Natural killer cell treated with Interleukin-12 subunit alpha and Interleukin-12 subunit beta and Interleukin-15 and Interleukin-18, amount 100 ng/mL, for 72 hours (primary cell): ENCODE measurements at regions not wholly inside any gene's neighbourhood (a gene's known extent, or its start where the extent isn't known, plus 50 kb on each side); places are given as distances from the start of the nearest gene placed in this dataset.
"Not testable (repeated sequence)": the region's sequence is repeated elsewhere in the genome, so short reads cannot be mapped to it uniquely, and the experiment has no call there.

Experiments used
- ATAC-seq, 2 donors: fragments of 150-1000 bp; cut with Tn5 transposase in 1 of 2; sonication (Bioruptor Pico), chemical (Tn5 transposase) in 1 of 2; 2 replicates each; pipeline ENCODE4 v1.10.0; 2021
- DNase-seq: peaks from one replicate; pipeline ENCODE4 v3.0.0; 2022; ENCODE audit warnings: low spot score
- H3K27ac Mint-ChIP-seq, 2 donors: 1 replicate in 1 of 2; 2 replicates in 1 of 2; pipeline ENCODE4 v1.8.0; 2022; ENCODE audit warnings: mixed read lengths in 2 of 2, mild to moderate bottlenecking in 1 of 2, moderate library complexity in 1 of 2
- H3K27me3 Mint-ChIP-seq, 2 donors: 1 replicate in 1 of 2; 2 replicates in 1 of 2; pipeline ENCODE4 v1.8.0; 2022; ENCODE audit warnings: mixed read lengths in 2 of 2
- H3K36me3 Mint-ChIP-seq: one replicate; pipeline ENCODE4 v1.8.0; 2022; ENCODE audit warnings: mixed read lengths
- H3K4me1 Mint-ChIP-seq, 2 donors: 1 replicate in 1 of 2; 2 replicates in 1 of 2; pipeline ENCODE4 v1.8.0; 2022; ENCODE audit warnings: low read depth in 2 of 2, mixed read lengths in 2 of 2, mild to moderate bottlenecking in 1 of 2
- H3K4me3 Mint-ChIP-seq: one replicate; pipeline ENCODE4 v1.8.0; 2022; ENCODE audit warnings: mixed read lengths
- H3K9me3 Mint-ChIP-seq: 2 replicates; pipeline ENCODE4 v1.8.0; 2022; ENCODE audit warnings: mixed read lengths

DNA sequence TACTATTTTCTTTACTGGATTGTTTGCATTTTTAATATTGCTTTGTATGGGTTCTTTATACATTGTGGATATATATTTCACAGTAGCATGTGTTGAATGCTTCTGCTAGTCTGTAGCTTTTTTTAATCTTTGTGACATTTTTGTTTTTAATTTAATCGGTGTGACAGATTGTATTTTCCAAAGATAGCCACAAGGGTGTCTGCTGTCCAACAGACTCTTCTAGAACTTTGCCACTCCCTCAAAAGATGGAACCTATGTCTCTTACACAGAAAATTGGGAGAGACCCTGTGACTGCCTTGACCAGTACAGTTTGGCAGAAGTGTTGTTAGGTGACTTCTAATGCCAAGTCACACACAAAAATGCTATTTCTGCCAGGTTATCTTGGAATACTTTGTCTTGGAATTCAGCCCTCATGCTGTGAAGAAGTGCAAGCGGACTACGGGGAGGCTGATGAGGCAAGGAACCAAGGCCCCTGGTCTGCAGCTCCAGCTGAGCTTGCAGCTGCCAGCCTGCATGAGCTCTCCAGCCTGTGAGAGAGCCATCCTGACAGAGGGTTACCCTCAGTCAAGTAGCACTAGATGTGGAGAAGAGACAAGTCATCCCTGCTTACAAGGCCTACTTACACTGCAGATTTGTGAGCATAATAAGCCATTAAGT lies 110.8 kb downstream of the TDRD15 start:
- DNase-seq (no peak), ATAC-seq (no peak)
- no peaks in the 10 kb centered on the region for H3K4me1 Mint-ChIP-seq
- peaks cover 7% of the 10 kb centered on the region for H3K9me3 Mint-ChIP-seq
- H3K4me3 Mint-ChIP-seq: no peak overlapping the region
- H3K27ac Mint-ChIP-seq: no peak overlapping the region
- H3K27me3 Mint-ChIP-seq: no peaks in the 10 kb centered on the region
- no peaks in the 10 kb centered on the region for H3K36me3 Mint-ChIP-seq

DNA sequence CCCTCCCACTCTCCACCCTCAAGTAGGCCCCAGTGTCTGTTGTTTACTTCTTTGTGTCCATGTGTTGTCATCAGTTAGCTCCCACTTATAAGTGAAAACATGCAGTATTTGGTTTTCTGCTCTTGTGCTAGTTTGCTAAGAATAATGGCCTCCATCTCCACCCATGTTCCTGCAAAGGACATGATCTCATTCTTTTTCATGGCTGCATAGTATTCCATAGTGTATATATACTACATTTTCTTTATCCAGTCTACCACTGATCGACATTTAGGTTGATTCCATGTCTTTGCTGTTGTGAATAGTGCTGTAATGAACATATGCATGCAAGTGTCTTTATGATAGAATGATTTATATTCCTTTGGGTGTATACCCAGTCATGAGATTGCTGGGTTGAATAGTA lies 116.0 kb downstream of the TDRD15 start:
- not testable (repeated sequence) for H3K27me3 Mint-ChIP-seq, H3K36me3 Mint-ChIP-seq, H3K4me1 Mint-ChIP-seq, H3K27ac Mint-ChIP-seq, H3K4me3 Mint-ChIP-seq, ATAC-seq, DNase-seq
- peaks cover 18% of the 10 kb centered on the region for H3K9me3 Mint-ChIP-seq

DNA sequence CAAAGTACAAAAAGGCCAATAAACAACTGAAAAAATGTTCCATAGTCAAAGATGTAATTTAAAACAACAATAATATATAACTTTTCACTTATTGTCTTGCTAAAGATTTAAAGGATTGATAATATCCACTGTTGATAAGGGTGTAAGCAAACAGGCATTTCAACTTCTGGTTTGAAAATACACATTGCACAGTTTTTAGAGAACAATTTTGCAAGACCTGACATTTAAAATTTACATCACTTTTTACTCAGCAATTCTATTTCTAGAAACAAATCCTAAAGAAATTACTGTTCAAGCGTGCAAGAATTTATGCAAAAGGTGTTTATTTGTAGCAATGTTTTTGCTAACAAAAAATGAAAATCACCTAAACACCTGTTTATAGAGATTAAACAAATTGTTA lies 120.4 kb downstream of the TDRD15 start:
- H3K4me1 Mint-ChIP-seq: no peaks in the 10 kb centered on the region
- no peaks in the 10 kb centered on the region for H3K36me3 Mint-ChIP-seq
- H3K27ac Mint-ChIP-seq: no peak overlapping the region
- peaks cover 14% of the 10 kb centered on the region for H3K9me3 Mint-ChIP-seq
- DNase-seq (no peak), ATAC-seq (no peak)
- H3K4me3 Mint-ChIP-seq: no peak overlapping the region
- H3K27me3 Mint-ChIP-seq: no peaks in the 10 kb centered on the region

DNA sequence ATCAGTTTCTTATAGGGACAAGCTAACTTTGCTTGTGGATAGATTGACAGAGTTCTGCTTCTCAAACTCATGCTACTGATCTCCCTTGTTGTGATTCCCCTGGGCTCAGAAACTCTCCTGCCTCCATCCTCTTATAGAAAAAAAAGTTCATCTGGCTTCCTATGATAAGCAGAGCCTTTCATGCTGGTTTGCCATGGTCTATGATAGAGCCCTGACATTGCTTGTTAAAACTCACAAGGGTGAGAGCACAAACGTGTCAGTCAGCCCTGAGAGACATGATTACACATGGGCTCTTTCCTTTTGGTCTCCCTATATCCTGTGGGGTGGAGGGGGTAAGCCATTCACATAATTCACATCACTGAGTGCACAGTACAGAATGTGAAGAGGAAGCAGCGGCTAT lies 121.8 kb downstream of the TDRD15 start:
- DNase-seq (no peak), ATAC-seq (no peak)
- Mint-ChIP-seq H3K27ac (no peak overlapping the region), H3K4me1 (no peaks in the 10 kb centered on the region), H3K36me3 (no peaks in the 10 kb centered on the region), H3K27me3 (no peaks in the 10 kb centered on the region), H3K4me3 (no peak overlapping the region), H3K9me3 (peaks cover 10% of the 10 kb centered on the region)

DNA sequence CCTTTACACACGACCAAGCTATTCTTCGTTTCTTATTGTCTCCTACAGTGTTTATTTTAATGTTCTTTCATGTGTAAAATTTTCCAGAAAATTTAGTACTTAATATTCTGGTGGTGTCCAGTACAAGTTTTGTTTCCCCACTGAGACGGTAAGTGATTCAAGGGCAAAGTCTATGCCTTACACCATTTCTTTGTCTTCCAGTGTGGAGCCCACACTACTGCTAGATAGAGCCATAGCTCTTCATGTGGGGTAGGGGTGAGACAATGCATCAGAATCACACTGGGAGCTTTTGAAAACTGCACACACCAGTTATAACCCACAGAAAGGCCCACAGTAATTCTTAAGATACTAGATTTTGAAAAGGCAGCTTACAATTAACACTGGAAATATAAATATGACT lies 125.6 kb downstream of the TDRD15 start:
- DNase-seq: no peak
- Mint-ChIP-seq H3K4me3 (no peak overlapping the region), H3K36me3 (no peaks in the 10 kb centered on the region), H3K9me3 (no peaks in the 10 kb centered on the region), H3K27ac (no peak overlapping the region), H3K4me1 (no peaks in the 10 kb centered on the region), H3K27me3 (no peaks in the 10 kb centered on the region)
- no peak for ATAC-seq

DNA sequence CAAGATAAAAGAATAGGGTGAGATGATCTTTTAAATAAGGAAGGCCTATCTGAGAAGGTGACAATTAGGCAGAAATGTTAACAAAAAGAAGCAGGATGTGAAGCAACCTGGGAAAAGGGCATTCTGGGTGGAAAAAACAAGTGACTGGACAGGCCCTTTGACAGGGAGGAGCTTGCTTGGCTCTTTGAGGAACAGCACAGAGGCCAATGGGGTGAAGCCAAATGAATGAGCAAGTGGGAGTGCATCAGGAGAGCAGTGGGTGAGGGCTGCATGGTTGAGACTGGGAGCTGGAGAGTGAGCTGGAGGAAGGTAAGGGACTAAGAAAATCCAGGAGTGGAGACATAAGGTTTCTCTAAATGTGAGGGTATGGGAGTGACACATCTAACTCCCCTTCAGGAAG lies 126.9 kb downstream of the TDRD15 start:
- no peaks in the 10 kb centered on the region for H3K9me3 Mint-ChIP-seq
- no peak for DNase-seq
- H3K4me1 Mint-ChIP-seq: no peaks in the 10 kb centered on the region
- H3K4me3 Mint-ChIP-seq: no peak overlapping the region
- ATAC-seq: no peak
- H3K36me3 Mint-ChIP-seq: no peaks in the 10 kb centered on the region
- no peaks in the 10 kb centered on the region for H3K27me3 Mint-ChIP-seq
- H3K27ac Mint-ChIP-seq: no peak overlapping the region

DNA sequence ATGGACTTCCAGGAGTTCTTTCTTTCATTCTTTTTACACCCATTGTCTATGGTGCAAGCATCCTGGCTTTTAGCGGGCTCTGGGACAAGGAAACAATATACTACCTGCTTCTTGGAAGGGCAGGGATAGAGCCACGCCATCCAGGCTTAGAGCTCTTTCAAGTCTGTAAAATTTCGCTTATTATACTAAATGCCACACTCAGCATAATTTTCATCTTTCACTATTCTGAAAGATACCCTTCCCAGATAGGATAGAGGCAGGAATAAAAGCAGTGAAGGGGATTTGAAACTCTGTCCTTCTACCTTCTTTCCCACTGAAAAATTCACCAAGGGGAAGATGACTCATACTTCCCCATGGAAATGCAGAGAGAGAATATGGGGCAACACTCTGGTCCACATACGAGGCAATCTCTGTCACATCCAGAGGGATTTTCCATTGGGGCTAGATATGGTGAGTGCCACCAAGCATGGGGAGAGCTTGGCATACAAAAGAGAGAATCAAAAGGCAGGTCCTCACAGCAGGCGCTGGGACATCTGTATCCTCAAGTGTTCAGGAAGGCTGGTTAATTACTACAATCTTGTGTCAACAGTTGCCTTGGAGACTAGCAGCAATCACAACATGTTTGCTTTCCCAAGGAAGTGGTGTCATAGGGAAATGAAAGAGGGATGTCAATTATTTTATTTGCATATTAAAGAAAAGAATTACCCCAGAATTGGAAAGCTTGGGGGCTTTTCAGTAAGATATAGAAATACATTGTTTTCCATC lies 127.6 kb downstream of the TDRD15 start:
- no peak for DNase-seq
- Mint-ChIP-seq H3K27me3 (no peaks in the 10 kb centered on the region), H3K9me3 (no peaks in the 10 kb centered on the region), H3K27ac (no peak overlapping the region), H3K36me3 (no peaks in the 10 kb centered on the region), H3K4me3 (no peak overlapping the region), H3K4me1 (no peaks in the 10 kb centered on the region)
- ATAC-seq: no peak

DNA sequence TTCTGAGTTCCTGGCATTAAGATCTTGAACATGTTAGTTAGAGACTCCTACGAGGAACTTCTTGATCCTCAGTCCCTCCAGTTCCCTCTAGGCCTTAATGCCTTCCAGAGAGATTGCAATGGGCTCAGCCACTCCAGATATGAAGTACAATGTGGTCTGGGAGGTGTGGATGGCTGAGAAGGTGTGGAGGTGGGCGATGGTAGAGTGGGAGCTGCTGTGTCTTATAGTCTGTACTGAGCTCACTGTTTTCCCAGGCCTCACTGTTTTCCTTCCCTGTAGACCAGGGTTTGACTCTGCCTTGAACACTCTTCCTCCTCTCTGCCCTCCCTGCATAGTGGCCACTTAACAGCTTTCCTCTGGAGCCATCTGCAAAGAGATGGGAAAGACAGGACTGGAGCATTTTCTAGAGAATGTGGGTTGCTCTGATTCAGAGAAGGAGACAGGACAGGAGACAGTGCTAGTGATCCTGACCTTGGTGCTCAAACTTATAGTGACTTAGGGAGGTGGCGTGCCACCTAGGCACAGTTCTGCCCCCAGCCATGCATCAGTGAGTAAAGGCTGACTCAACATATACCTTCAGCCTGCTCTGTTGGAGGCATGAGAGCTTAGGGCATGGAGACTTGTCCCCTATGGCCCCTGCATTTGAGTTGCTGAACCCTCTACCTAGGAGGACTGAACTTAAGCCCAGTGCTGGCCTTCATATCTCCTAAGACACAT lies 129.7 kb downstream of the TDRD15 start:
- Mint-ChIP-seq H3K27me3 (no peaks in the 10 kb centered on the region), H3K9me3 (no peaks in the 10 kb centered on the region), H3K4me1 (no peaks in the 10 kb centered on the region), H3K27ac (no peak overlapping the region), H3K36me3 (no peaks in the 10 kb centered on the region), H3K4me3 (no peak overlapping the region)
- peak in 1 of 2 donors; percentile 32 for ATAC-seq
- no peak for DNase-seq

DNA sequence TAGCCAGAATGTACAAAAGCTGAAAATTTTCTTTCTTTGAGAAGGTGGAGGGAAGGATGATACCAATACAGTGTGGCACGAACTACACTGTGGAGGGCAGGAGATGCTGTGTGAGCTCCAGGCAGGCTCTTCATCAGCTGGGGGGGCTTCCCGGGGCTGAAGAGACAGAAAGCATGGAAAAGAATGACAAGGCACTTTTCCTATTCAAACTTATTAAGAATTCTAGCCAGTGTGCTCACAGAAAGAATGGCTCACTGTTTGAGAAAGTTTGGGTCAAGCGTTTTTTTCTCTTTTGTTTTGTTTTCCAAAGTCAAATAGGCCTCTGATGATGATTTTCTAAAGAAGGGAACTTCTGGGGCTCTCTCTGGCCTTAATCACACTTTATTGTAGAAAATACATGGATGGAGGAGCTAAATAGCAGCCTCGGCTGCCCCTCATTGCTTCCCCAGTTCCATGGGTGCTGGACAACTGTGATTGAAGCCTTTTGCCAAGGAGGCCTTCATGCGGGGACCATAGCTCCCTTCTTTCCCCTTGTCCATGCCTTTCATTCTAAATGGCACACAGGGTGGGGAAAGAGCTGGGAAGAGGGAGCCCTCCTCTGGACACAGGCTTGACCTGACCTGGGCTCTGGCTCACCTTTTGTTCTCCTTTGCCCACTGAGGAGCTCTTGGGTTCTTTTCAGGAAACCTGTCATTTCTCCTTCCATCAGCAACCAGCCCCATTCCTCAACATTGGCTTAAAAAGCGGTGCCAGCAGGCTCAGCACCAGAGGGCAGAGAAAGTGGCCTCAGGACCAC lies 130.6 kb downstream of the TDRD15 start:
- Mint-ChIP-seq H3K27me3 (no peaks in the 10 kb centered on the region), H3K9me3 (no peaks in the 10 kb centered on the region), H3K4me3 (no peak overlapping the region), H3K27ac (no peak overlapping the region), H3K36me3 (no peaks in the 10 kb centered on the region), H3K4me1 (no peaks in the 10 kb centered on the region)
- ATAC-seq: no peak
- no peak for DNase-seq

DNA sequence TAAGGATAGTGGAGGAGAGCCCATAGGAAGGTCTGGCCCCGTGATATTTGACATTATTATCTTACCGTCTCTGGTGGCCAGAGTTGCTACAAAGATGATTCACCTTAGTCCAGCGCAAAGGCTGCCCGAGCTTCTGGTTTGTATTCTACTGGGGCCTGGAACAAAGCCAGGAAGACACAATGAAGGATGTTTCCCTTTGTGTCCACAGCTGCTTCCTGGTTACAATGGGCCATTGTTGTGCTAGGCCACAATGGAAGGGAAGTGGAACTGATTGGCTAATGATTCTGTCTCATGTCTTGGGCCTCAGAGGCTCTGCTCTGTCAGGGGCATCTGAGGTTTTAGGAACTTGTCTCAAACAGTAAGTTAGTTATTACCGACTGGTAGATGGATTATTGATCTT lies 132.2 kb downstream of the TDRD15 start:
- ATAC-seq (no peak), DNase-seq (no peak)
- H3K27me3 Mint-ChIP-seq: no peaks in the 10 kb centered on the region
- no peaks in the 10 kb centered on the region for H3K4me1 Mint-ChIP-seq
- no peak overlapping the region for H3K4me3 Mint-ChIP-seq
- no peaks in the 10 kb centered on the region for H3K36me3 Mint-ChIP-seq
- H3K9me3 Mint-ChIP-seq: no peaks in the 10 kb centered on the region
- H3K27ac Mint-ChIP-seq: no peak overlapping the region

DNA sequence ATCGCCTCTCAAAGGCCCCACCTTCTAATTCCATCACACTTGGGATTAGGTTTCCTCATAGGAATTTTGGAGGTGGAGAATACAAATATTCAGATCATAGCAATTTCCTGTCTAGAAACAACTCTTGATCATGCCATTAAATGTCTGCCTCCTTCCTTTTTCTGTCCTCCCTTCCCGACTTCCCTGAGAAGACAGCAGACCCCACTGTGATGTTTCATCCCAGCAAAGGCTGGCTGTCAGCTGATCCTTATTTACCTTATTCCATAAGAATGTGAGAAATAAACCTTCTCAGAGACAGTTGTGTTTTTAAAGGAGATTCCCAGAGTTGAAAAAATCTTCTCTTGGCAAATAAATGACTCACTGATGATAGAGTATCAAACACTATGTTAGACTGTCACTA lies 133.9 kb downstream of the TDRD15 start:
- H3K4me3 Mint-ChIP-seq: no peak overlapping the region
- H3K27ac Mint-ChIP-seq: no peak overlapping the region
- DNase-seq (no peak), ATAC-seq (no peak)
- H3K36me3 Mint-ChIP-seq: no peaks in the 10 kb centered on the region
- no peaks in the 10 kb centered on the region for H3K9me3 Mint-ChIP-seq
- H3K27me3 Mint-ChIP-seq: no peaks in the 10 kb centered on the region
- no peaks in the 10 kb centered on the region for H3K4me1 Mint-ChIP-seq

DNA sequence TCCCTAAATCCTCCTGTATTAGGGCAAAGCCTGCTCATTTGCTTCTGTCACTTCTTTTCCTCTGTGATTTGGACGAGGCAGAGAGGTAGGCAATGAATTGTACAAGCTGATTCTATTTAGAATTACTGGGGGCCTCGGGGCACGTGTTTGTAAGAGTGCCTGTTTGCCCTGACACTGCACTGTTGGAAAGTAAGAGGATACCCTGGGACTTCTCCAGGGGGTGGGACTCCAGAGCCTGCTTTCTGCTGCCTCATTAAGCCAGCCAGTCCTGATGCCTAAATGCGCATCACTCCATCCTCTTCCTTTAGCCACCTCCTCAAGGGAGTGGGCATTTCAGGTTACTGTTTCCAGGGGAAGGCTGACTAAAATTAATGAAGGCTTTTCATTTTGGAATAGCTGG lies 134.3 kb downstream of the TDRD15 start:
- Mint-ChIP-seq H3K27me3 (no peaks in the 10 kb centered on the region), H3K27ac (no peak overlapping the region), H3K36me3 (no peaks in the 10 kb centered on the region), H3K4me1 (no peaks in the 10 kb centered on the region), H3K4me3 (no peak overlapping the region), H3K9me3 (no peaks in the 10 kb centered on the region)
- ATAC-seq (no peak), DNase-seq (no peak)

DNA sequence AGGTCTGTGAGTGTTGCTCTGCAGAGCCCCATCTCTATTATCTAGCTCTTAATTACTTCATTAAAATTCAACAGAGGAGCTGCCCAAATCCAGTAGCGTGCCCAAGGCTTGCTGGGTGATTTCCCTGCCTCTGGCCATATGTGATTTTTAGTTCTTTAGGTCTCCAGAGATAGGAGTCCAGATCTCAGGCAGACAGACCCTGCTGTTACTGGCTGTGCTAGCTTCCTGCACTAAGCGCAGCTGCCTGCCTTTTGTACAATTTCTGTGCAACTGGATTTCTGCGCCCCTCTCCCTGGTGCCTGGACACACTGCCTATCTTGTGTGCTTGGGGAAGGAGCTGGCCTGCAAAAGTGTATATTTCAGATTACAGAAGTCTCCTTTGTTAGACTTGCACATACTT lies 136.5 kb downstream of the TDRD15 start:
- Mint-ChIP-seq H3K27me3 (no peaks in the 10 kb centered on the region), H3K36me3 (no peaks in the 10 kb centered on the region), H3K9me3 (no peaks in the 10 kb centered on the region), H3K27ac (no peak overlapping the region), H3K4me1 (no peaks in the 10 kb centered on the region), H3K4me3 (no peak overlapping the region)
- DNase-seq: no peak
- ATAC-seq: no peak

DNA sequence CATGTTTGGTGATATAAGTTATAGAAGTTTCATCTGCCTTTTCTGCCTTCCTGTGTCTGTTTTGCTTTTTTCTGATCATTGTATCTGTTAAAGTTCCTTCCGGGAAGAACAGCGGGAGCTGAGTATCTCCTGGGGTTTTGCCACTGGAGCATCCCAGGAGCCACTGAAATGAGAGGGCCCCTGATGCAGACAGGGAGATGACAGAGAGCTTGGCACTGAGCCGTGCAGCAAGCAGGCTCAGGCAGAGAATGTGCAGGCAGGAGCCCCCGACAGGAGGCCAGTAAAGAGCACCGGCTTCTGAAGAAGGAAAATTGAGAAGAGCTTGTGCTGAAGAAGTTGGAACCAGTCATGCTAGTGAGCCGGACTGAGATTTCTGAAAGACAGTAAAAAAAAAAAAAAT lies 137.8 kb downstream of the TDRD15 start:
- no peaks in the 10 kb centered on the region for H3K4me1 Mint-ChIP-seq
- no peak overlapping the region for H3K4me3 Mint-ChIP-seq
- H3K36me3 Mint-ChIP-seq: no peaks in the 10 kb centered on the region
- no peak overlapping the region for H3K27ac Mint-ChIP-seq
- DNase-seq (no peak), ATAC-seq (no peak)
- H3K9me3 Mint-ChIP-seq: no peaks in the 10 kb centered on the region
- H3K27me3 Mint-ChIP-seq: no peaks in the 10 kb centered on the region
